Amygdala (tissue), 56 donors: ENCODE measurements at regions not wholly inside any gene's neighbourhood (a gene's known extent, or its start where the extent isn't known, plus 50 kb on each side); places are given as distances from the start of the nearest gene placed in this dataset.

Experiments used
- DNase-seq, 56 donors: peaks; one replicate each; lab custom pipeline; 2025; lab: John Stamatoyannopoulos, UW

GRCh38 chr5:125034331-125034730, 287.9 kb upstream of the ZNF608 start:
- DNase-seq = no peak

GRCh38 chr5:125036494-125036893, 290.1 kb upstream of the ZNF608 start:
- DNase-seq = no peak

GRCh38 chr5:125037020-125037419, 290.6 kb upstream of the ZNF608 start:
- DNase-seq = no peak

GRCh38 chr5:125037530-125037929, 291.1 kb upstream of the ZNF608 start:
- DNase-seq = no peak

GRCh38 chr5:125038477-125038876, 292.0 kb upstream of the ZNF608 start:
- no peak for DNase-seq

- no peak for DNase-seq
Measured at GRCh38 chr5:125041798-125042197, 295.4 kb upstream of the ZNF608 start.

- no peak for DNase-seq
Measured at GRCh38 chr5:125042261-125042890, 295.9 kb upstream of the ZNF608 start.

- peak in 4 of 56 donors; percentile 7 to 39 (median 20) for DNase-seq
Measured at GRCh38 chr5:125043781-125044391, 297.4 kb upstream of the ZNF608 start.

- DNase-seq = no peak
Measured at GRCh38 chr5:125044491-125045282, 298.2 kb upstream of the ZNF608 start.

GRCh38 chr5:125045646-125046045, 299.2 kb upstream of the ZNF608 start:
- DNase-seq = no peak

GRCh38 chr5:125046838-125047237, 300.4 kb upstream of the ZNF608 start:
- no peak for DNase-seq

- no peak for DNase-seq
Measured at GRCh38 chr5:125047871-125048270, 301.4 kb upstream of the ZNF608 start.

GRCh38 chr5:125049721-125050702, 303.6 kb upstream of the ZNF608 start:
- DNase-seq = no peak

GRCh38 chr5:125050926-125051325, 304.5 kb upstream of the ZNF608 start:
- peak in 19 of 56 donors; percentile 3 to 61 (median 25) for DNase-seq

GRCh38 chr5:125052584-125052983, 306.1 kb upstream of the ZNF608 start:
- DNase-seq = no peak

GRCh38 chr5:125053179-125053578, 306.7 kb upstream of the ZNF608 start:
- DNase-seq = no peak

- DNase-seq = no peak
Measured at GRCh38 chr5:125054146-125054545, 307.7 kb upstream of the ZNF608 start.

GRCh38 chr5:125056671-125057485, 310.4 kb upstream of the ZNF608 start:
- peak in 4 of 56 donors; percentile 4 to 27 (median 11) for DNase-seq
